Right lobe of liver (tissue), 6 donors: ENCODE measurements at regions not wholly inside any gene's neighbourhood (a gene's known extent, or its start where the extent isn't known, plus 50 kb on each side); places are given as distances from the start of the nearest gene placed in this dataset.

Experiments
- ATAC-seq, 4 donors: fragments of 200-7000 bp; cut with Tn5 transposase; one replicate each; pipeline ENCODE4 v1.9.1; 2020; ENCODE audit warnings: mild to moderate bottlenecking in 4 of 4, moderate library complexity in 4 of 4
- DNase-seq, 3 donors: peaks; one replicate each; pipeline ENCODE4 v3.0.0-alpha.2; 2020
- H3K27ac ChIP-seq, 3 donors: fragments of 200-600 bp; one replicate each; pipeline ENCODE4 v1.8.0; 2022
- H3K27me3 ChIP-seq, 2 donors: fragments of 200-600 bp; one replicate each; pipeline ENCODE4 v1.8.0; 2022
- H3K36me3 ChIP-seq, 4 donors: fragments of 200-600 bp; sonication (generic) in 1 of 4; one replicate each; pipeline versions ENCODE4 v1.5.1 to v1.8.0; 2017 to 2022; ENCODE audit warnings: control low read depth in 1 of 4
- H3K4me1 ChIP-seq, 4 donors: fragments of 200-600 bp; sonication (generic) in 1 of 4; one replicate each; pipeline versions ENCODE4 v1.5.1 to v1.8.0; 2017 to 2022; ENCODE audit warnings: control low read depth in 1 of 4
- H3K4me3 ChIP-seq, 3 donors: fragments of 200-600 bp; one replicate each; pipeline ENCODE4 v1.8.0; 2022
- H3K9me3 ChIP-seq, 4 donors: fragments of 200-600 bp; sonication (generic) in 1 of 4; one replicate each; pipeline versions ENCODE4 v1.5.1 to v1.8.0; 2017 to 2022; ENCODE audit warnings: control low read depth in 1 of 4
- POLR2A ChIP-seq: fragments of 450-650 bp; IDR thresholded peaks from one replicate; pipeline ENCODE4 v1.6.1; 2017; ENCODE audit warnings: antibody characterized with exemption, mild to moderate bottlenecking
- WGBS: methylation state at CpG from one replicate; pipeline ENCODE4 v1.1.6; 2018; ENCODE audit warnings: low coverage, low lambda C conversion rate; ENCODE audit not compliant: insufficient coverage; ENCODE audit errors: missing lambda C conversion rate; 5-methylcytosine and 5-hydroxymethylcytosine counted together
- intact Hi-C, 2 donors: fragments of 100-400 bp; cut with DNase I; formaldehyde crosslinking; loops; one replicate each; pipeline versions ENCODE4 v1.11.2 to v1.14.1; 2022
- TF ChIP-seq, protein P1 (sequence below), 4 donors: fragments of 200-600 bp in 3 of 4; fragments of 450-650 bp in 1 of 4; IDR thresholded peaks; one replicate each; pipeline versions ENCODE4 v1.5.1 to v1.8.0; 2016 to 2022; ENCODE audit warnings: antibody characterized with exemption in 4 of 4, mild to moderate bottlenecking in 2 of 4
- donor health status: DM: no; HTN: yes; CAD: no.
- donor health status: DM: no; HTN: no; CAD: no.
- donor health status: DM: no; HTN: no; CAD: no.
- donor health status: DM: no; HTN: yes; CAD: no.
- donor health status: DM: no; HTN: yes; CAD: no.

DNA sequence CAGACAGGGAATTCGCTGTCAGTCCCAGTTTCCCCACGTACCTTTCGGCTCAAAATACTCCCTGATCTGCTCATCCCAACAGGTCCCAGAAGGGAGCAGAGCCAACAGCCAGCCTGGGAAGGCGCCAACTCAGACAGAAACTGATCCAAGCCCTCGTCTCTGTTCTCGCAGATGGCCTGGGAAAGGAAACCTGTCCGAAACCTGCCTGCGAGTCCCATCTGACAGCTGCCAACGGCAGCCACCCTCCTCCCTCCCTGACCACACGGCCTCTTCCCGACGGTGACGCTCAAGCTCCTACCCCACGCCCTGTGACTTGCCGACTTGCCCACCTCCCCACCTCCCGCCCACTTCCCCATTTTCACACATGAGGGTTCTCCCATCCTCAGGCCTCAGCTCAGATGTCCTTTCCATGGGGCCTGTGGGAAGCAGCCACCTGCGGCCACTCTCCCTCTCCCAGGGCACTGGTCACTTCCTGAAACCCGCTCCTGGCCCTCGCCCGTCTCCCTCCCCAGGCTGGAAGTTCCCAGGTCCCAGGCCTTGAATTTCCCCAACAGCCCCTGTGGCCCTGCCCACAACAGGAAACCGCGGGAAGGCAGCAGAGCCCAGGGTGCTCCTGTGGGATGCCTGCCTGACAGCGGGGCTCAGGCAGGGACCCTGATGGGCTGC is 60.9 kb upstream of the FBRSL1 start:
- Histone ChIP-seq H3K36me3 (no peaks in the 10 kb centered on the region), H3K9me3 (no peaks in the 10 kb centered on the region), H3K27ac (no peak overlapping the region), H3K27me3 (no peaks in the 10 kb centered on the region), H3K4me1 (no peaks in the 10 kb centered on the region), H3K4me3 (no peak overlapping the region)
- TF ChIP-seq POLR2A = no peak
- TF ChIP-seq, protein P1, sequence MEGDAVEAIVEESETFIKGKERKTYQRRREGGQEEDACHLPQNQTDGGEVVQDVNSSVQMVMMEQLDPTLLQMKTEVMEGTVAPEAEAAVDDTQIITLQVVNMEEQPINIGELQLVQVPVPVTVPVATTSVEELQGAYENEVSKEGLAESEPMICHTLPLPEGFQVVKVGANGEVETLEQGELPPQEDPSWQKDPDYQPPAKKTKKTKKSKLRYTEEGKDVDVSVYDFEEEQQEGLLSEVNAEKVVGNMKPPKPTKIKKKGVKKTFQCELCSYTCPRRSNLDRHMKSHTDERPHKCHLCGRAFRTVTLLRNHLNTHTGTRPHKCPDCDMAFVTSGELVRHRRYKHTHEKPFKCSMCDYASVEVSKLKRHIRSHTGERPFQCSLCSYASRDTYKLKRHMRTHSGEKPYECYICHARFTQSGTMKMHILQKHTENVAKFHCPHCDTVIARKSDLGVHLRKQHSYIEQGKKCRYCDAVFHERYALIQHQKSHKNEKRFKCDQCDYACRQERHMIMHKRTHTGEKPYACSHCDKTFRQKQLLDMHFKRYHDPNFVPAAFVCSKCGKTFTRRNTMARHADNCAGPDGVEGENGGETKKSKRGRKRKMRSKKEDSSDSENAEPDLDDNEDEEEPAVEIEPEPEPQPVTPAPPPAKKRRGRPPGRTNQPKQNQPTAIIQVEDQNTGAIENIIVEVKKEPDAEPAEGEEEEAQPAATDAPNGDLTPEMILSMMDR (IDR thresholded peaks at IDR 0.05) = no peak
- ATAC-seq (peak in 3 of 4 donors; percentile 5 to 44 (median 39)), DNase-seq (no peak)
- 17% methylated on average over 18 of the region's 23 CpGs for WGBS
- intact Hi-C loops = no loop called here

DNA sequence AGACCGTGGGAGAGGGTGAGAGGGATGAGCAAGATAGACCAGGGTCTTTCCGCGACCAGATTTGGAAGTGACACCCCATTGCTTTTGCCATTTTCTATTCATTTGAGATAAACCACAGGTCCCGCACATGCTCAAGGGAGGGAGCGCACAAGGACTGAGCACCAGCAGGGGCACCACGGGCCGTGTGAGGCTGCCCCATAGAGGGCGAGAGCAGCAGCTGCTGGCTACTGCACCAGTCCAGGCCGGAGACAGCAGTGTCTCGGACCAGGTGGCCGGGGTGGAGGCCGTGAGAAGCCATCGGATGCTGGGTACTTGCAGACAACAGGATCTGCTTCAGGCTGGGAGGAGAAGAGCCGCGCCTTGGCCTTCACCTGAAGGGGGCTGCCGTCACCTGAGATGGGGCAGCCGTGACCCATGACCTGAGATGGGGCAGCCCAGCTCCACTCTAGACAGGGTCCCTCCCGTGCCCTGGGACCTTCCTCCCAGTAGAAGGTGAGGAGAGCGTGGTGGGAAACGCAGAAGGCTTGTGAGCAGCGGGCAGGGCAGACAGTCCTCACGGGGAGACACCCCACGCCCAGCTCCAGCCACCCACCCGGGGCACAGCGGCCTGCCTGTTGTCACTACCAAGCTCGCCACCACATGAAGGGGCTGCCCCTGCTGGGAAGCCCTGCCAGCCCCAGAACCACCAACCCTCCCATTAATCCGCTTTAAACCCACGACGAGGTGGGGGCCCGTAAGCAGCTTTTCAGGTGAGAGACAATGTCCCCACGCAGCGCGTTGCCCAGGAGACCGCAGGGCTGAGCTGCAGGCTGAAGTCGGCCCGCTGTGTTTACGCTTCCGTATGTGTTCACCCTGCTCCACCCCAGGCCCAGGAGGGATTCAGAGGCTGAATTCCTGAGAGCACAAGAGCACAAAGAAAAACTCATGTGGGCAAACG is 61.7 kb upstream of the FBRSL1 start:
- TF ChIP-seq POLR2A = no peak
- TF ChIP-seq, protein P1 (IDR thresholded peaks at IDR 0.05) = no peak
- H3K27ac ChIP-seq = no peak overlapping the region
- no peaks in the 10 kb centered on the region for H3K36me3 ChIP-seq
- DNase-seq (no peak), ATAC-seq (peak in 2 of 4 donors; percentile 11 to 39)
- intact Hi-C loops = no loop called here
- H3K4me1 ChIP-seq = no peaks in the 10 kb centered on the region
- WGBS = 27% methylated on average over 18 of the region's 39 CpGs
- no peaks in the 10 kb centered on the region for H3K9me3 ChIP-seq
- H3K4me3 ChIP-seq = no peak overlapping the region
- H3K27me3 ChIP-seq = no peaks in the 10 kb centered on the region

DNA sequence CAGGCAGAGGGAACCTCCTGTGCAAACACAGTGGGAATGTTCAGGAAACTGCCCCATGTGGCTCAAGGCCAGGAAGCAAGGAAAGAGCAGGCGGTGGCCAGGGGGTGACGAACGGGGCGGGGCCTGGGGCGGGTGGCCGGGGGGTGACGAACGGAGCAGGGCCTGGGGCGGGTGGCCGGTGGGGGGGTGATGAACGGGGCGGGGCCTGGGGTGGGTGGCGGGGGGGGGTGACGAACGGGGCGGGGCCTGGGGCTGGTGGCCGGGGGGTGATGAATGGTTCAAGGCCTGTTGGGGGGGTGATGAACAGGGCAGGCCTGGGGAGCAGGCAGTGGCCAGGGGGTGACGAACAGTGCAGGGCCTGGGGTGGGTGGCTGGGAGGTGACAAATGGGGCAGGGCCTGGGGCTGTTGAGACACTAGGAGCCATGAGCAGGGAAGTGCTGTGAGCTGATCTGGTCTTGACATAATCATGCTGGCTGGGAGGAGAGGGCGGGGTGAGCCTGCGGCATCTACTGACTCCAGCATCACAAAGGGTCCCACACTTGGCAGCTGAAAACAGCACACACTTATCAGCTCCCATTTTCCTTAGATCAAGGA is 62.7 kb upstream of the FBRSL1 start:
- no peaks in the 10 kb centered on the region for H3K36me3 ChIP-seq
- no peak overlapping the region for H3K4me3 ChIP-seq
- H3K4me1 ChIP-seq = no peaks in the 10 kb centered on the region
- DNase-seq (no peak), ATAC-seq (no peak)
- no peak overlapping the region for H3K27ac ChIP-seq
- H3K27me3 ChIP-seq = no peaks in the 10 kb centered on the region
- H3K9me3 ChIP-seq = no peaks in the 10 kb centered on the region
- intact Hi-C loops = no loop called here
- no peak for TF ChIP-seq POLR2A
- TF ChIP-seq, protein P1 (IDR thresholded peaks at IDR 0.05) = no peak
- 47% methylated on average over 10 of the region's 20 CpGs for WGBS

DNA sequence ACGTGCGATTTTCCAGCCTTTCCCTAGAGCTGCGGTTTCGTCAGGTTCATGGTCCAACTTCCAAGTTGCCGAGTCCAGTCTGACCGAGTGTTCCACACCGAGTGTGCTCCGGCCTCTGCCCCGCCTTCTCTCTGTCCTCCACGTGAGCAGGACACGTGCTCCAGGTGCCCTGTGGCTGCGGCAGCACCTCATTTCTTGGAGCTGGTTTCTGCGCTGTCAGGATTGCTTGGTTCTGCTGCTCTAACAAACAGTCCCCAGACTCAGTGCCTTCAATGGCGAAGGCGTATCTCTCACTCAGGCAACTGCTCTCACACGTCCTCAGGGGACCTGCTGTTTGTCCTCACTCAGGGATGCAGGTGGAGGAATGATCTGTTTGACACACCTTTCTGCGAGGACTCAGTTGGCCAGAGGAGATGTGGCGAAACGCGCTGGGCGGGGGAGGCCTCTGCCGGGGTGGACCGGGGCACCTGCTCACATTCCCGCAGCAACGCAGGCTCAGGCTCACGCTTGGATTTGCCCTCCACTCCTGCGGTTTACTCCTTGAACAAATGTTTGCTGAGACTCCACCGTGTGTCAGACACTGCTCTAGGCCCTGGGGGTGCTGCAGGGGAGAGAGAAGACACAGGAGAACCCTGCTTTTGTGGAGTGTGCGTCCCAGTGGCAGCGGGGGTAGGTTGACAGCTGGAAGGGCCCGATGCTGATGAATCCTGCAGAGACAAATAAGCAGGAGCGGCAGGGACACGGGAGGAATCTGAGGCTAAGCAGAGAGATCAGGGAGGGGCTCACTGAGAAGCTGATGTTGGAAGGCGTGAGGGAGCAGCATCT is 63.4 kb upstream of the FBRSL1 start:
- ATAC-seq (no peak), DNase-seq (no peak)
- Histone ChIP-seq H3K9me3 (no peaks in the 10 kb centered on the region), H3K27me3 (no peaks in the 10 kb centered on the region), H3K4me1 (no peaks in the 10 kb centered on the region), H3K27ac (no peak overlapping the region), H3K4me3 (no peak overlapping the region), H3K36me3 (no peaks in the 10 kb centered on the region)
- 44% methylated on average over 8 of the region's 34 CpGs for WGBS
- intact Hi-C loops = no loop called here
- no peak for TF ChIP-seq POLR2A
- TF ChIP-seq, protein P1 (IDR thresholded peaks at IDR 0.05) = no peak
